WERI-Rb-1 (cell line): ENCODE measurements at regions not wholly inside any gene's neighbourhood (a gene's known extent, or its start where the extent isn't known, plus 50 kb on each side); places are given as distances from the start of the nearest gene placed in this dataset.

ENCODE experiments used
- DNase-seq: peaks from one replicate; pipeline ENCODE4 v3.0.0-alpha.2; 2020
- H3K27ac ChIP-seq: fragments of 250-450 bp; sonication (Bioruptor Pico); 2 replicates; pipeline ENCODE4 v1.5.1; 2020; ENCODE audit warnings: mild to moderate bottlenecking, moderate library complexity
- H3K27me3 ChIP-seq: fragments of 250-450 bp; sonication (Bioruptor Pico); 2 replicates; pipeline ENCODE4 v1.5.1; 2021; ENCODE audit warnings: mild to moderate bottlenecking, low read depth, moderate library complexity; ENCODE audit not compliant: insufficient read depth, severe bottlenecking
- H3K36me3 ChIP-seq: fragments of 250-450 bp; sonication (Bioruptor Pico); 2 replicates; pipeline ENCODE4 v1.5.1; 2020; ENCODE audit warnings: mild to moderate bottlenecking, moderate library complexity
- H3K4me3 ChIP-seq: 2 replicates; pipeline ENCODE4 v1.5.1; 2011; ENCODE audit warnings: low read depth, mild to moderate bottlenecking, control low read depth, low read length
- H3K9me3 ChIP-seq: fragments of 250-450 bp; sonication (Bioruptor Pico); 2 replicates; pipeline ENCODE4 v1.5.1; 2021; ENCODE audit warnings: mild to moderate bottlenecking, moderate library complexity; ENCODE audit not compliant: severe bottlenecking
- CTCF ChIP-seq: IDR thresholded peaks from 2 replicates; pipeline ENCODE4 v1.5.1; 2011; ENCODE audit warnings: low read depth, mild to moderate bottlenecking, control low read depth, inconsistent platforms, low read length

GRCh38 chr15:39204031-39204430 lies 376.8 kb upstream of the THBS1 start:
- no peak overlapping the region for H3K27ac ChIP-seq
- no peak overlapping the region for H3K4me3 ChIP-seq
- H3K36me3 ChIP-seq: no peaks in the 10 kb centered on the region
- no peak for TF ChIP-seq CTCF
- no peaks in the 10 kb centered on the region for H3K9me3 ChIP-seq
- peaks cover 9% of the 10 kb centered on the region for H3K27me3 ChIP-seq
- no peak for DNase-seq

- Histone ChIP-seq H3K36me3 (no peaks in the 10 kb centered on the region), H3K4me3 (no peak overlapping the region), H3K27me3 (peaks cover 9% of the 10 kb centered on the region), H3K27ac (no peak overlapping the region), H3K9me3 (no peaks in the 10 kb centered on the region)
- no peak for TF ChIP-seq CTCF
- no peak for DNase-seq
These were observed 375.8 kb upstream of the THBS1 start for GRCh38 chr15:39205081-39205480.

GRCh38 chr15:39205506-39206371 lies 375.1 kb upstream of the THBS1 start:
- no peak for TF ChIP-seq CTCF
- Histone ChIP-seq H3K27ac (no peak overlapping the region), H3K27me3 (peaks cover 9% of the 10 kb centered on the region), H3K9me3 (no peaks in the 10 kb centered on the region), H3K36me3 (no peaks in the 10 kb centered on the region), H3K4me3 (no peak overlapping the region)
- DNase-seq: no peak

GRCh38 chr15:39207532-39208115 lies 373.3 kb upstream of the THBS1 start:
- H3K27me3 ChIP-seq: peaks cover 9% of the 10 kb centered on the region
- no peaks in the 10 kb centered on the region for H3K36me3 ChIP-seq
- no peaks in the 10 kb centered on the region for H3K9me3 ChIP-seq
- no peak overlapping the region for H3K4me3 ChIP-seq
- TF ChIP-seq CTCF: no peak
- no peak overlapping the region for H3K27ac ChIP-seq
- DNase-seq: no peak

- TF ChIP-seq CTCF: no peak
- H3K36me3 ChIP-seq: no peaks in the 10 kb centered on the region
- H3K27me3 ChIP-seq: peaks cover 9% of the 10 kb centered on the region
- H3K27ac ChIP-seq: no peak overlapping the region
- H3K9me3 ChIP-seq: no peaks in the 10 kb centered on the region
- H3K4me3 ChIP-seq: no peak overlapping the region
- no peak for DNase-seq
These were observed 372.7 kb upstream of the THBS1 start for GRCh38 chr15:39208187-39208586.
